ENCODE measurements at regions not wholly inside any gene's neighbourhood (a gene's known extent, or its start where the extent isn't known, plus 50 kb on each side); places are given as distances from the start of the nearest gene placed in this dataset.
"Not testable (repeated sequence)": the region's sequence is repeated elsewhere in the genome, so short reads cannot be mapped to it uniquely, and the experiment has no call there.

DNA sequence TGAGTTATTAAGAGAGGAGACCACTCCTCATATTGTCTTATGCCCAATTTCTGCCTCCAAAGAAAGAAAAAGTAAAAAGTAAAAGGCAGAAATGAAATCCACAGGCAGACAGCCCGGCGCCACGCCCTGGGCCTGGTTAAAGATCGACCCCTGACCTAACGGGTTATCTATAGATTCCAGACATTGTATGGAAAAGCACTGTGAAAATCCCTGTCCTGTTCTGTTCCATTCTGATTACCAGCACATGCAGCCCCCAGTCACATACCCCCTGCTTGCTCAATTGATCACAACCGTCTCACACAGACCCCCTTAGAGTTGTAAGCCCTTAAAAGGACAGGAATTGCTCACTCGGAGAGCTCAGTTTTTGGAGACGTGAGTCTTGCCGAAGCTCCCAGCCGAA, 1086.6 kb upstream of the INTU start:
- not testable (repeated sequence) for TF ChIP-seq CTCF, POLR2A (IDR thresholded peaks at IDR 0.05)
